ENCODE measurements at regions not wholly inside any gene's neighbourhood (a gene's known extent, or its start where the extent isn't known, plus 50 kb on each side); places are given as distances from the start of the nearest gene placed in this dataset.
"Not testable (repeated sequence)": the region's sequence is repeated elsewhere in the genome, so short reads cannot be mapped to it uniquely, and the experiment has no call there.

- no peak overlapping the region for H3K4me3 ChIP-seq (ENCODE audit: control insufficient read depth in 1 of 2, extremely low read depth in 1 of 2, low read length in 1 of 2)
- no peaks in the 10 kb centered on the region for H3K4me1 ChIP-seq (ENCODE audit: control insufficient read depth in 1 of 2, extremely low read depth in 1 of 2, insufficient read depth in 2 of 2, low read length in 2 of 2)
- no peaks in the 10 kb centered on the region for H3K36me3 ChIP-seq (ENCODE audit: control insufficient read depth in 2 of 2, extremely low read depth in 1 of 2, insufficient read depth in 1 of 2, low read length in 1 of 2)
- DNase-seq (no peak), ATAC-seq (replicated peaks in 1 of 4) (no peak)
- no peaks in the 10 kb centered on the region for H3K36me3 Mint-ChIP-seq
- H3K4me1 Mint-ChIP-seq: peaks cover 5 to 20% (median 19%) of the 10 kb centered on the region in 3 donors
- H3K9me3 Mint-ChIP-seq: no peaks in the 10 kb centered on the region
- no peak overlapping the region for H3K27ac ChIP-seq (ENCODE audit: low read length)
- no peaks in the 10 kb centered on the region for H3K27me3 ChIP-seq (replicated peaks in 1 of 2; ENCODE audit: control insufficient read depth in 2 of 2, extremely low read depth in 1 of 2, insufficient read depth in 2 of 2, low read length in 1 of 2)
- ChIA-PET CTCF (interaction anchor here in 1 of 2 donors (0.7 kb wide), 1 partner anchor 47 kb away, joined by 3 read pairs; no protein-coding TSS in a partner anchor), POLR2A (no interaction called here)
- H3K27me3 Mint-ChIP-seq: no peaks in the 10 kb centered on the region
- H3K9me3 ChIP-seq: no peaks in the 10 kb centered on the region
- no CpG with 5 or more reads among the region's 9 CpGs for WGBS (ENCODE audit: insufficient coverage)
- no peak overlapping the region for H3K4me3 Mint-ChIP-seq
- no peak overlapping the region for H3K27ac Mint-ChIP-seq
These were observed 422.8 kb upstream of the TBL1XR1 start for GRCh38 chr3:177620073-177620472.

- ChIA-PET POLR2A (no interaction called here), CTCF (interaction anchor here in 1 of 2 donors (0.6 kb wide), 1 partner anchor 107 kb away, joined by 3 read pairs; no protein-coding TSS in a partner anchor)
- no peaks in the 10 kb centered on the region for H3K36me3 Mint-ChIP-seq
- H3K4me1 Mint-ChIP-seq: peaks cover 5 to 22% (median 21%) of the 10 kb centered on the region in 3 donors
- H3K9me3 Mint-ChIP-seq: peaks cover 0 to 6% (median 0%) of the 10 kb centered on the region in 3 donors
- no peak overlapping the region for H3K4me3 ChIP-seq (ENCODE audit: control insufficient read depth in 1 of 2, extremely low read depth in 1 of 2, low read length in 1 of 2)
- H3K27ac Mint-ChIP-seq: no peak overlapping the region
- H3K27ac ChIP-seq (ENCODE audit: low read length): no peak overlapping the region
- no peak overlapping the region for H3K4me3 Mint-ChIP-seq
- no peak for DNase-seq
- 100% methylated on average over 1 of the region's 1 CpG for WGBS (ENCODE audit: insufficient coverage)
- no peak for ATAC-seq (replicated peaks in 1 of 4)
- H3K27me3 ChIP-seq (replicated peaks in 1 of 2; ENCODE audit: control insufficient read depth in 2 of 2, extremely low read depth in 1 of 2, insufficient read depth in 2 of 2, low read length in 1 of 2): no peaks in the 10 kb centered on the region
- no peaks in the 10 kb centered on the region for H3K4me1 ChIP-seq (ENCODE audit: control insufficient read depth in 1 of 2, extremely low read depth in 1 of 2, insufficient read depth in 2 of 2, low read length in 2 of 2)
- no peaks in the 10 kb centered on the region for H3K9me3 ChIP-seq
- H3K36me3 ChIP-seq (ENCODE audit: control insufficient read depth in 2 of 2, extremely low read depth in 1 of 2, insufficient read depth in 1 of 2, low read length in 1 of 2): no peaks in the 10 kb centered on the region
- H3K27me3 Mint-ChIP-seq: no peaks in the 10 kb centered on the region
These were observed 425.2 kb upstream of the TBL1XR1 start for GRCh38 chr3:177622520-177622919.

GRCh38 chr3:177622982-177623617 lies 425.8 kb upstream of the TBL1XR1 start:
- no peaks in the 10 kb centered on the region for H3K4me1 ChIP-seq (ENCODE audit: control insufficient read depth in 1 of 2, extremely low read depth in 1 of 2, insufficient read depth in 2 of 2, low read length in 2 of 2)
- Mint-ChIP-seq H3K36me3 (no peaks in the 10 kb centered on the region), H3K27me3 (no peaks in the 10 kb centered on the region), H3K27ac (peak overlapping the region in 1 of 2 donors; percentile 72), H3K9me3 (peaks cover 0 to 8% (median 4%) of the 10 kb centered on the region in 3 donors), H3K4me3 (no peak overlapping the region), H3K4me1 (peaks cover 7 to 22% (median 21%) of the 10 kb centered on the region in 3 donors)
- no peak overlapping the region for H3K4me3 ChIP-seq (ENCODE audit: control insufficient read depth in 1 of 2, extremely low read depth in 1 of 2, low read length in 1 of 2)
- 90% methylated on average over 2 of the region's 5 CpGs for WGBS (ENCODE audit: insufficient coverage)
- ATAC-seq (replicated peaks in 1 of 4) (no peak), DNase-seq (no peak)
- H3K27ac ChIP-seq (ENCODE audit: low read length): no peak overlapping the region
- POLR2A ChIA-PET: no interaction called here
- no peaks in the 10 kb centered on the region for H3K9me3 ChIP-seq
- H3K27me3 ChIP-seq (replicated peaks in 1 of 2; ENCODE audit: control insufficient read depth in 2 of 2, extremely low read depth in 1 of 2, insufficient read depth in 2 of 2, low read length in 1 of 2): no peaks in the 10 kb centered on the region
- CTCF ChIA-PET: interaction anchor here in 1 of 2 donors (0.6 kb wide), 1 partner anchor 108 kb away, joined by 3 read pairs; no protein-coding TSS in a partner anchor
- no peaks in the 10 kb centered on the region for H3K36me3 ChIP-seq (ENCODE audit: control insufficient read depth in 2 of 2, extremely low read depth in 1 of 2, insufficient read depth in 1 of 2, low read length in 1 of 2)

- H3K36me3 ChIP-seq (ENCODE audit: control insufficient read depth in 2 of 2, extremely low read depth in 1 of 2, insufficient read depth in 1 of 2, low read length in 1 of 2): no peaks in the 10 kb centered on the region
- H3K4me3 Mint-ChIP-seq: peak overlapping the region in 1 of 3 donors; percentile 39
- CTCF ChIA-PET: no interaction called here
These were observed 427.5 kb upstream of the TBL1XR1 start for GRCh38 chr3:177624528-177625495.

DNA sequence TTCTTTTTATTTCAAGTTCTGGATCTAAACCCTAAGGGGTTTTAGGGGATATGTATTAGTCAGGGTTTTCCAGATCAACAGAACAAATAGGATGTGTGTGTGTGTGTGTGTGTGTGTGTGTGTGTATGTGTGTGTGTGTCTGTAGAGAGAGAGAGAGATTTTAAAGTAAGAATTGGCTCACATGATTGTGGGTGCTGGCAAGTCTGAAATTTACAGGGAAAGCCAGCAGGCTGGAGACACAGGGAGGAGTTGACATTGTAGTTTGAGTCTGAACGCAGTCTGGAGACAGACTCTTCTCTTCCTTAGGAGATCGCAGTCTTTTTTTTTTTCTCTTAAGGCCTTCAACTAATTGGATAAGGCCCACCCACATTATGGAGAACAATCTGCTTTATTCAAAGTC lies 428.8 kb upstream of the TBL1XR1 start:
- WGBS (ENCODE audit: insufficient coverage): no CpG with 5 or more reads among the region's 2 CpGs
- no peaks in the 10 kb centered on the region for H3K27me3 Mint-ChIP-seq
- H3K4me1 Mint-ChIP-seq: peaks cover 8 to 22% (median 21%) of the 10 kb centered on the region in 3 donors
- H3K9me3 Mint-ChIP-seq: peaks cover 0 to 12% (median 6%) of the 10 kb centered on the region in 3 donors
- H3K36me3 Mint-ChIP-seq: no peaks in the 10 kb centered on the region
- DNase-seq: no peak
- Histone ChIP-seq H3K36me3 (ENCODE audit: control insufficient read depth in 2 of 2, extremely low read depth in 1 of 2, insufficient read depth in 1 of 2, low read length in 1 of 2) (no peaks in the 10 kb centered on the region), H3K4me1 (ENCODE audit: control insufficient read depth in 1 of 2, extremely low read depth in 1 of 2, insufficient read depth in 2 of 2, low read length in 2 of 2) (no peaks in the 10 kb centered on the region), H3K4me3 (ENCODE audit: control insufficient read depth in 1 of 2, extremely low read depth in 1 of 2, low read length in 1 of 2) (no peak overlapping the region), H3K27me3 (replicated peaks in 1 of 2; ENCODE audit: control insufficient read depth in 2 of 2, extremely low read depth in 1 of 2, insufficient read depth in 2 of 2, low read length in 1 of 2) (no peaks in the 10 kb centered on the region), H3K27ac (ENCODE audit: low read length) (no peak overlapping the region), H3K9me3 (no peaks in the 10 kb centered on the region)
- H3K4me3 Mint-ChIP-seq: no peak overlapping the region
- ChIA-PET POLR2A (no interaction called here), CTCF (no interaction called here)
- no peak for ATAC-seq (replicated peaks in 1 of 4)
- H3K27ac Mint-ChIP-seq: no peak overlapping the region

More at GRCh38 chr3:177624528-177625495, 427.5 kb upstream of the TBL1XR1 start:
- no peaks in the 10 kb centered on the region for H3K27me3 ChIP-seq (replicated peaks in 1 of 2; ENCODE audit: control insufficient read depth in 2 of 2, extremely low read depth in 1 of 2, insufficient read depth in 2 of 2, low read length in 1 of 2)
- H3K4me1 ChIP-seq (ENCODE audit: control insufficient read depth in 1 of 2, extremely low read depth in 1 of 2, insufficient read depth in 2 of 2, low read length in 2 of 2): no peaks in the 10 kb centered on the region
- H3K27ac ChIP-seq (ENCODE audit: low read length): peak overlapping the region; percentile 1
- no peaks in the 10 kb centered on the region for H3K27me3 Mint-ChIP-seq
- H3K4me3 ChIP-seq (ENCODE audit: control insufficient read depth in 1 of 2, extremely low read depth in 1 of 2, low read length in 1 of 2): no peak overlapping the region
- POLR2A ChIA-PET: interaction anchor here in 1 of 2 donors (0.7 kb wide), 1 partner anchor 153 kb away, joined by 5 read pairs; no protein-coding TSS in a partner anchor
- H3K4me1 Mint-ChIP-seq: peaks cover 8 to 22% (median 21%) of the 10 kb centered on the region in 3 donors
- H3K9me3 ChIP-seq: no peaks in the 10 kb centered on the region
- peak overlapping the region in 1 of 2 donors; percentile 59 for H3K27ac Mint-ChIP-seq
- ATAC-seq (replicated peaks in 1 of 4): peak in 1 of 4 experiments; percentile 59
- WGBS (ENCODE audit: insufficient coverage): 89% methylated on average over 3 of the region's 13 CpGs
- peaks cover 0 to 12% (median 6%) of the 10 kb centered on the region in 3 donors for H3K9me3 Mint-ChIP-seq
- DNase-seq: peak in 10 of 35 experiments; percentile 4 to 25 (median 8)
- no peaks in the 10 kb centered on the region for H3K36me3 Mint-ChIP-seq

- POLR2A ChIA-PET: interaction anchor here in 1 of 2 donors (0.7 kb wide), 1 partner anchor 61 kb away, joined by 9 read pairs; no protein-coding TSS in a partner anchor
These were observed 430.9 kb upstream of the TBL1XR1 start for GRCh38 chr3:177628095-177628719.

More at GRCh38 chr3:177628095-177628719, 430.9 kb upstream of the TBL1XR1 start:
- H3K36me3 Mint-ChIP-seq; CTCF ChIA-PET; H3K27me3 ChIP-seq (replicated peaks in 1 of 2; ENCODE audit: control insufficient read depth in 2 of 2, extremely low read depth in 1 of 2, insufficient read depth in 2 of 2, low read length in 1 of 2); H3K27ac ChIP-seq (ENCODE audit: low read length); H3K27me3 Mint-ChIP-seq; DNase-seq; H3K4me3 ChIP-seq (ENCODE audit: control insufficient read depth in 1 of 2, extremely low read depth in 1 of 2, low read length in 1 of 2); H3K9me3 ChIP-seq; H3K4me1 ChIP-seq (ENCODE audit: control insufficient read depth in 1 of 2, extremely low read depth in 1 of 2, insufficient read depth in 2 of 2, low read length in 2 of 2); H3K4me3 Mint-ChIP-seq; H3K27ac Mint-ChIP-seq; H3K36me3 ChIP-seq (ENCODE audit: control insufficient read depth in 2 of 2, extremely low read depth in 1 of 2, insufficient read depth in 1 of 2, low read length in 1 of 2); ATAC-seq (replicated peaks in 1 of 4): not testable (repeated sequence)
- Mint-ChIP-seq H3K9me3 (peaks cover 0 to 12% (median 6%) of the 10 kb centered on the region in 3 donors), H3K4me1 (peaks cover 8 to 18% (median 18%) of the 10 kb centered on the region in 3 donors)
